Mucosa of descending colon (tissue), 3 donors: ENCODE measurements at regions not wholly inside any gene's neighbourhood (a gene's known extent, or its start where the extent isn't known, plus 50 kb on each side); places are given as distances from the start of the nearest gene placed in this dataset.

Source experiments
- ATAC-seq: fragments of 200-7000 bp; cut with Tn5 transposase; one replicate; pipeline ENCODE4 v1.9.1; 2020; ENCODE audit warnings: mild to moderate bottlenecking, moderate library complexity
- DNase-seq, 3 donors: peaks; one replicate each; pipeline ENCODE4 v3.0.0-alpha.2; 2020
- H3K36me3 ChIP-seq: fragments of 200-600 bp; one replicate; pipeline ENCODE4 v1.8.0; 2021; ENCODE audit warnings: low read depth, mild to moderate bottlenecking
- H3K4me1 ChIP-seq: fragments of 200-600 bp; one replicate; pipeline ENCODE4 v1.8.0; 2021; ENCODE audit warnings: low read depth, mild to moderate bottlenecking
- H3K4me3 ChIP-seq: fragments of 200-600 bp; one replicate; pipeline ENCODE4 v1.8.0; 2021; ENCODE audit warnings: mild to moderate bottlenecking
- H3K9me3 ChIP-seq: fragments of 200-600 bp; one replicate; pipeline ENCODE4 v1.8.0; 2021; ENCODE audit warnings: mild to moderate bottlenecking
- intact Hi-C, 2 donors: fragments of 100-400 bp; cut with DNase I in 1 of 2; cut with micrococcal nuclease in 1 of 2; formaldehyde crosslinking; loops; one replicate each; pipeline versions ENCODE4 v1.11.0 to v1.11.1; 2022; cut with DNase I, micrococcal nuclease
- TF ChIP-seq, protein P1 (sequence below): fragments of 200-600 bp; IDR thresholded peaks from one replicate; pipeline ENCODE4 v1.8.0; 2022; ENCODE audit warnings: antibody characterized with exemption, mild to moderate bottlenecking
- donor health status: DM: no; HTN: no; CAD: no; lungs with moderate emphysema.
- donor health status: DM: no; HTN: no; CAD: no.
- donor health status: DM: no; HTN: yes; CAD: no.

DNA sequence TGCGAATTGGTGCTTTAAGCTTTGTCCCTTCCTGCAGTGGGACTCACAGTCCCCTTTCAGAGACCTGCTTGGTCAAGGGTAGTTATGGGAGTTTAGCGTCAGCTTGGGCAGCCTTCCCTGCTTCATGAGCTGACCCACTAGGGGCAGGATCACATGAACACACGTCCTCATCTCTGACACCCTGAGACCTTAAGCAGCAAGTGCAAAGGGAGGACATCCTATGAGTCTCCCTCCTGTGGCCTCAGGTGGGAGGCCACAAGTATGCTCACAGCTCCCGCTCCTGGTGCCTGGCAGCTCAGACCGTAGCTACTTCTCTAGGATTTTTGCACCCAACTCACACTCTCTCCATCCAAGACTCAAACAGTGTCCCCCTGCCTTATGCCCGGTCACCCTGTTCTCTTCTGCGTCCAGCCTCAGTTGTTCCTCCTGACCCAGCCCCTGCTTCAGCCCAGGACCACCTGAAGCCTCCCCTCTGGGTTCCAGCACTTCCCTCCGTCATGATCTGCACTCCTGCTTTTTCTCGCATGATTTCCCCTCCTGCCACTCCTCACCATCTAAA lies 136.6 kb upstream of the FAM20C start:
- intact Hi-C loops = no loop called here
- Histone ChIP-seq H3K4me1 (no peaks in the 10 kb centered on the region), H3K9me3 (no peaks in the 10 kb centered on the region), H3K36me3 (no peaks in the 10 kb centered on the region), H3K4me3 (no peak overlapping the region)
- no peak for DNase-seq
- TF ChIP-seq, protein P1, sequence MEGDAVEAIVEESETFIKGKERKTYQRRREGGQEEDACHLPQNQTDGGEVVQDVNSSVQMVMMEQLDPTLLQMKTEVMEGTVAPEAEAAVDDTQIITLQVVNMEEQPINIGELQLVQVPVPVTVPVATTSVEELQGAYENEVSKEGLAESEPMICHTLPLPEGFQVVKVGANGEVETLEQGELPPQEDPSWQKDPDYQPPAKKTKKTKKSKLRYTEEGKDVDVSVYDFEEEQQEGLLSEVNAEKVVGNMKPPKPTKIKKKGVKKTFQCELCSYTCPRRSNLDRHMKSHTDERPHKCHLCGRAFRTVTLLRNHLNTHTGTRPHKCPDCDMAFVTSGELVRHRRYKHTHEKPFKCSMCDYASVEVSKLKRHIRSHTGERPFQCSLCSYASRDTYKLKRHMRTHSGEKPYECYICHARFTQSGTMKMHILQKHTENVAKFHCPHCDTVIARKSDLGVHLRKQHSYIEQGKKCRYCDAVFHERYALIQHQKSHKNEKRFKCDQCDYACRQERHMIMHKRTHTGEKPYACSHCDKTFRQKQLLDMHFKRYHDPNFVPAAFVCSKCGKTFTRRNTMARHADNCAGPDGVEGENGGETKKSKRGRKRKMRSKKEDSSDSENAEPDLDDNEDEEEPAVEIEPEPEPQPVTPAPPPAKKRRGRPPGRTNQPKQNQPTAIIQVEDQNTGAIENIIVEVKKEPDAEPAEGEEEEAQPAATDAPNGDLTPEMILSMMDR = no peak
- no peak for ATAC-seq

DNA sequence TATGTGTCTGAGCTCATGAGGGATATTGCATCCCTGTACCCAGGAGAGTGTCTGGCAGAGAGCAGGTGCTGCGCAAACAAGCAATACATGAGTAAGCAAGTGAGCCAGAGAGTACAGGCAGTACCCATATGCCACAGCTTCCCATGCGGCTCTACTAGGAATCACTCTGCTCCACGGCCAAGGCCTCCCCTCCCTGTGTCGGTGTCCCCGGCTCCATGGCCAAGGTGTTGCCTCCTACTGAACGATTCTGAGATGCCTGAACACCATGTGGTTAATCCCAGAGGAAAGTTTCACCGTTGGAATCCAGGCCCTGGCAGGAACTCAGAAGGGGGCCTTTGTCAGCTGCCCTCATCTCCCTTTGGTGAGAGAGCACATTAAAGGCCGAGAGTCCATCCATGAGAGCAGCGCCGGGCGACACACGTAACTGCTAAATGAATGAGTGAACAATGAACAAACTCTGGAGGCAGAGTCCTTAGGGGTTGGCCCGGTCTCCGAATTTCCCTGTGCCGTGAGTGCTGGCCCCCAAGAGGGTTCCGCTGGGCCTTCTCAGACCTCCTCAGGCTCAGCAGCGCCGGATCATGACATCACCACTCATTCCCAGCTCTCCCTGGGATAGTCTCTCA lies 136.0 kb upstream of the FAM20C start:
- no peak overlapping the region for H3K4me3 ChIP-seq
- ATAC-seq (no peak), DNase-seq (no peak)

DNA sequence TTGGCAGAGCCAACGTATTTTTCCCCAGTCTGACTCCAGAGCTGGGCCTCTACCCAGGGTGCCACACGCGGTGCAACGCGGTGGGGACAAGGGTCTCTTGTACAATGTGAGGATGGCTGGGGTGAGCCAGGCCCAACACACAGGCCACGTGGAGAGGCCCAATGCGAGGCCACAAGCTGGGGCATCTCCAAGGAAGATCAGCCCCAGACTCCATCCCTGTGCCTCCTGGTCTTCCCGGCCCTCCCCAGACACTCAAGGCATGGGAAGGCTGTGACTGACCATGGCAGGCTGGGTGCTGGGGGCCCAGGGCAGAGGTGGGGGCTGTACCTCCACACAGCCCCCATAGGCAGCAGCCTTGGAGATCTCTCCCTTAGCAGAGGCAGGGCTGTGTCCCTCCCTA lies 135.3 kb upstream of the FAM20C start:
- ATAC-seq (no peak), DNase-seq (no peak)
- intact Hi-C loops = no loop called here
- Histone ChIP-seq H3K36me3 (no peaks in the 10 kb centered on the region), H3K4me1 (no peaks in the 10 kb centered on the region), H3K9me3 (no peaks in the 10 kb centered on the region), H3K4me3 (no peak overlapping the region)
- TF ChIP-seq, protein P1 = no peak

More for the DNA sequence above, 136.0 kb upstream of the FAM20C start:
- Histone ChIP-seq H3K9me3 (no peaks in the 10 kb centered on the region), H3K4me1 (no peaks in the 10 kb centered on the region), H3K36me3 (no peaks in the 10 kb centered on the region)
- TF ChIP-seq, protein P1 = no peak
- intact Hi-C loops = no loop called here

DNA sequence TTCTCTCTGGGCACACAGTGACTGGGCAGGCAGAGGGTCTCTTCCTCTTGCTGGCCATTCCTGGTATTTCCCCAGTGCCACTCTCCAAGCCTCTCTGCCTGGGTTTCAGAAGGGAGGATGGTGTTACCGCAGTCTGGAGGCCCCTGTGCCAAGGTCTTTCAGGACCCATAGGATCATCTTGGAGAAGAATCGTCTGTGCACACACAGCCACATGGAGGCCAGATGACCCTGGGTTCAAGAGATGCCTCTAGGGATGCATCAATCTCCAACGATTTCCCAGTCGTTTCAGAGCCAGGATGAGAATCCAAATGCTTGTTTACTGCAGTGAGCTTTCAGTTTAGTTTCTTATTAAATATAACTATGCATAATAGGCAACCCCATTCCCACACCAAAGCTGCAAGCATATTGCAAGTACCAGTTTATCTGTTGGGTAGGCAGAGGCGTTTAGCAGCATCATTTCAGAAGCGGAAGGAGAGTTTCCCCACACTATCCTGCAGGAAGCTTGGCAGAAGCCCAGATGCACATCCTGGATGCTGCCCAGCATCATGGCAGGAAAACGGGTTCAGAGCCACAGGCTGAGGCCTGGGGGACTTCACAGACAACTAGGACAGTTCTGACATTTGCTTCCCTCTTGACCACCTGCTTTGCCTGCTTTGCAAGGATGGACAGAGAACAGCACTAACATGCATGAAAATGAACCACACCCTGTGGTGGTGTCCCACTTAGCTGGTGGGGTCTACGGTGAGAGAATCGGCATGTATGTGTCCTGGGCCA lies 134.7 kb upstream of the FAM20C start:
- intact Hi-C loops = no loop called here
- Histone ChIP-seq H3K9me3 (no peaks in the 10 kb centered on the region), H3K4me1 (no peaks in the 10 kb centered on the region), H3K4me3 (no peak overlapping the region), H3K36me3 (no peaks in the 10 kb centered on the region)
- TF ChIP-seq, protein P1 = no peak
- DNase-seq = no peak
- no peak for ATAC-seq

DNA sequence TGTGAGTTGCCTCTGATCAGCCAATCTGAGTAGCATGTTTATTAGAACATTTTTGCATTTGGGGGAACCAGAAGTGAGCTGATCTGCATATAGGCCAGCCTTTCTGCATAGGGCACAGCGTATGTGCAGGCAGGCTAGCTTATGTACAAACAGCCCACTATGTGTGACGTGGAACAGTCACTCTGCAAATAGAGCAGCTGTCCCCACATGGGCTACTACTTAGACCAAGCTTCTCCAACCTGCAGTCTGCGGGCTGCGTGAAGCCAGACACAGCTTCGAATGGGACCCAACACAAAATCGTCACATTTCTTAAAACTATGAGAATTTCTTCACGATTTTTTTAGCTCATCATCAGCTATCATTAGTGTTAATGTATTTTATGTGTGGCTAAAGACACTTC lies 134.1 kb upstream of the FAM20C start:
- Histone ChIP-seq H3K9me3 (no peaks in the 10 kb centered on the region), H3K4me1 (no peaks in the 10 kb centered on the region), H3K36me3 (no peaks in the 10 kb centered on the region), H3K4me3 (no peak overlapping the region)
- TF ChIP-seq, protein P1 = no peak
- no peak for ATAC-seq
- intact Hi-C loops = no loop called here
- DNase-seq = no peak
